OCI-LY1 (cell line): ENCODE measurements at regions not wholly inside any gene's neighbourhood (a gene's known extent, or its start where the extent isn't known, plus 50 kb on each side); places are given as distances from the start of the nearest gene placed in this dataset.

ENCODE experiments used
- H2AFZ ChIP-seq: fragments of 200-600 bp; sonication (generic), shearing (Covaris generic); 2 replicates; pipeline ENCODE4 v1.6.0; 2014; ENCODE audit warnings: antibody characterized with exemption, mild to moderate bottlenecking, low read length
- H3F3A ChIP-seq: fragments of 200-600 bp; sonication (generic), shearing (Covaris generic); 2 replicates; pipeline ENCODE4 v1.6.0; 2014; ENCODE audit warnings: mild to moderate bottlenecking, antibody characterized with exemption, low read length, moderate library complexity; ENCODE audit not compliant: insufficient read depth
- H3K27ac ChIP-seq: fragments of 200-600 bp; sonication (generic); 2 replicates; pipeline ENCODE4 v1.5.1; 2014; ENCODE audit warnings: low read length, mixed run types, mild to moderate bottlenecking, low read depth; ENCODE audit not compliant: poor library complexity, severe bottlenecking
- H3K27me3 ChIP-seq: fragments of 200-600 bp; sonication (generic); 2 replicates; pipeline ENCODE4 v1.6.0; 2014; ENCODE audit warnings: antibody characterized with exemption, mild to moderate bottlenecking, low read length, moderate library complexity; ENCODE audit not compliant: insufficient read depth
- H3K36me3 ChIP-seq: fragments of 200-600 bp; sonication (generic); 2 replicates; pipeline ENCODE4 v1.6.1; 2014; ENCODE audit warnings: mild to moderate bottlenecking, antibody characterized with exemption, low read length, moderate library complexity, mixed read lengths; ENCODE audit not compliant: insufficient read depth
- H3K4me1 ChIP-seq: fragments of 200-600 bp; sonication (generic); 2 replicates; pipeline ENCODE4 v1.5.1; 2014; ENCODE audit warnings: mild to moderate bottlenecking, low read length, moderate library complexity; ENCODE audit not compliant: insufficient read depth, severe bottlenecking
- H3K4me2 ChIP-seq: fragments of 200-600 bp; sonication (generic), shearing (Covaris generic); 2 replicates; pipeline ENCODE4 v1.6.1; 2014; ENCODE audit warnings: low read length
- H3K4me3 ChIP-seq: fragments of 200-600 bp; sonication (generic); 2 replicates; pipeline ENCODE4 v1.5.1; 2014; ENCODE audit warnings: low read length, low read depth, mild to moderate bottlenecking, mixed read lengths; ENCODE audit not compliant: poor library complexity, severe bottlenecking
- H3K79me2 ChIP-seq: fragments of 200-600 bp; shearing (Covaris generic); 2 replicates; pipeline ENCODE4 v1.6.1; 2016; ENCODE audit warnings: mixed run types, low read length, mixed read lengths; ENCODE audit not compliant: insufficient read depth
- H3K9ac ChIP-seq: fragments of 200-600 bp; sonication (generic), shearing (Covaris generic); 2 replicates; pipeline ENCODE4 v1.6.1; 2014; ENCODE audit warnings: mild to moderate bottlenecking, low read length, mixed read lengths
- H3K9me2 ChIP-seq: fragments of 200-600 bp; sonication (generic), shearing (Covaris generic); 2 replicates; pipeline ENCODE4 v1.6.1; 2014; ENCODE audit warnings: low read depth, mild to moderate bottlenecking, low read length, mixed read lengths
- H3K9me3 ChIP-seq: fragments of 200-600 bp; shearing (Covaris generic); 2 replicates; pipeline ENCODE4 v1.6.1; 2014; ENCODE audit warnings: low read length, mixed read lengths
- H4K20me1 ChIP-seq: fragments of 200-600 bp; sonication (generic), shearing (Covaris generic); 2 replicates; pipeline ENCODE4 v1.6.0; 2016; ENCODE audit warnings: mild to moderate bottlenecking, low read length; ENCODE audit not compliant: insufficient read depth
- CTCF ChIP-seq: fragments of 200-600 bp; sonication (generic), shearing (Covaris generic); IDR thresholded peaks from 2 replicates; pipeline ENCODE4 v1.5.1; 2017; ENCODE audit warnings: mild to moderate bottlenecking, antibody characterized with exemption, low read length, moderate library complexity, mixed read lengths
- EZH2 ChIP-seq: fragments of 200-600 bp; sonication (generic), shearing (Covaris generic); IDR thresholded peaks from 2 replicates; pipeline ENCODE4 v1.8.0; 2017; ENCODE audit warnings: borderline replicate concordance, mixed run types, mild to moderate bottlenecking, antibody characterized with exemption, low read length, moderate library complexity, mixed read lengths

GRCh38 chr10:44821290-44821689, 89.8 kb upstream of the TMEM72 start:
- Histone ChIP-seq H3K4me1 (no peaks in the 10 kb centered on the region), H3K79me2 (no peaks in the 10 kb centered on the region), H3K9ac (no peak overlapping the region), H3K36me3 (no peaks in the 10 kb centered on the region), H3K9me3 (no peaks in the 10 kb centered on the region), H3K27ac (no peak overlapping the region), H3K4me3 (no peak overlapping the region), H4K20me1 (no peaks in the 10 kb centered on the region), H3K4me2 (no peak overlapping the region), H3F3A (no peaks in the 10 kb centered on the region), H2AFZ (no peak overlapping the region), H3K9me2 (no peaks in the 10 kb centered on the region), H3K27me3 (no peaks in the 10 kb centered on the region)
- no peak for TF ChIP-seq CTCF
- no peak for TF ChIP-seq EZH2

GRCh38 chr10:44822349-44822748, 88.8 kb upstream of the TMEM72 start:
- no peaks in the 10 kb centered on the region for H3K36me3 ChIP-seq
- no peaks in the 10 kb centered on the region for H3K9me3 ChIP-seq
- no peak overlapping the region for H3K4me3 ChIP-seq
- no peak overlapping the region for H2AFZ ChIP-seq
- no peaks in the 10 kb centered on the region for H3K79me2 ChIP-seq
- H4K20me1 ChIP-seq: no peaks in the 10 kb centered on the region
- H3K9me2 ChIP-seq: no peaks in the 10 kb centered on the region
- TF ChIP-seq EZH2 (no peak), CTCF (no peak)
- H3F3A ChIP-seq: no peaks in the 10 kb centered on the region
- no peak overlapping the region for H3K9ac ChIP-seq
- no peak overlapping the region for H3K4me2 ChIP-seq
- H3K27ac ChIP-seq: no peak overlapping the region
- H3K27me3 ChIP-seq: no peaks in the 10 kb centered on the region
- no peaks in the 10 kb centered on the region for H3K4me1 ChIP-seq

- no peaks in the 10 kb centered on the region for H3K36me3 ChIP-seq
- H3K9me3 ChIP-seq: no peaks in the 10 kb centered on the region
- H3K27me3 ChIP-seq: no peaks in the 10 kb centered on the region
- H3K9ac ChIP-seq: no peak overlapping the region
- no peaks in the 10 kb centered on the region for H3K79me2 ChIP-seq
- no peak for TF ChIP-seq EZH2
- no peak for TF ChIP-seq CTCF
- H3F3A ChIP-seq: no peaks in the 10 kb centered on the region
- no peak overlapping the region for H3K4me3 ChIP-seq
- no peaks in the 10 kb centered on the region for H3K9me2 ChIP-seq
- H3K4me2 ChIP-seq: no peak overlapping the region
- H3K27ac ChIP-seq: no peak overlapping the region
- no peak overlapping the region for H2AFZ ChIP-seq
- H3K4me1 ChIP-seq: no peaks in the 10 kb centered on the region
- no peaks in the 10 kb centered on the region for H4K20me1 ChIP-seq
These were observed 88.2 kb upstream of the TMEM72 start for GRCh38 chr10:44822966-44823365.
